Anterior cingulate cortex (tissue), 58 donors: ENCODE measurements at regions not wholly inside any gene's neighbourhood (a gene's known extent, or its start where the extent isn't known, plus 50 kb on each side); places are given as distances from the start of the nearest gene placed in this dataset.
"Not testable (repeated sequence)": the region's sequence is repeated elsewhere in the genome, so short reads cannot be mapped to it uniquely, and the experiment has no call there.

Experiments
- DNase-seq, 58 donors: peaks; one replicate each; lab custom pipeline; 2025; lab: John Stamatoyannopoulos, UW

GRCh38 chr13:54563286-54563685 lies 1534.7 kb downstream of the OLFM4 start:
- no peak for DNase-seq

- not testable (repeated sequence) for DNase-seq
Observed at GRCh38 chr13:54572037-54572436, 1543.4 kb downstream of the OLFM4 start.

GRCh38 chr13:54573186-54573585 lies 1544.6 kb downstream of the OLFM4 start:
- DNase-seq, result no peak

GRCh38 chr13:54574791-54575190 lies 1546.2 kb downstream of the OLFM4 start:
- no peak for DNase-seq

GRCh38 chr13:54591540-54591939 lies 1562.9 kb downstream of the OLFM4 start:
- DNase-seq, result no peak

GRCh38 chr13:54592201-54592600 lies 1563.6 kb downstream of the OLFM4 start:
- DNase-seq, result no peak

GRCh38 chr13:54593504-54593903 lies 1564.9 kb downstream of the OLFM4 start:
- DNase-seq, result no peak

- no peak for DNase-seq
Observed at GRCh38 chr13:54597540-54598088, 1569.0 kb downstream of the OLFM4 start.

GRCh38 chr13:54599413-54599812 lies 1570.8 kb downstream of the OLFM4 start:
- DNase-seq, result no peak

- DNase-seq, result no peak
Observed at GRCh38 chr13:54606944-54607343, 1578.3 kb downstream of the OLFM4 start.

GRCh38 chr13:54607421-54607820 lies 1578.8 kb downstream of the OLFM4 start:
- no peak for DNase-seq

- DNase-seq, result no peak
Observed at GRCh38 chr13:54611390-54611789, 1582.8 kb downstream of the OLFM4 start.

GRCh38 chr13:54614726-54615125 lies 1586.1 kb downstream of the OLFM4 start:
- no peak for DNase-seq

- not testable (repeated sequence) for DNase-seq
Observed at GRCh38 chr13:54626504-54626903, 1597.9 kb downstream of the OLFM4 start.

GRCh38 chr13:54627646-54628372 lies 1599.2 kb downstream of the OLFM4 start:
- no peak for DNase-seq

- no peak for DNase-seq
Observed at GRCh38 chr13:54628383-54628782, 1599.8 kb downstream of the OLFM4 start.

- no peak for DNase-seq
Observed at GRCh38 chr13:54633456-54633855, 1604.8 kb downstream of the OLFM4 start.

- DNase-seq, result no peak
Observed at GRCh38 chr13:54636231-54636630, 1607.6 kb downstream of the OLFM4 start.

- DNase-seq, result no peak
Observed at GRCh38 chr13:54637366-54637765, 1608.8 kb downstream of the OLFM4 start.

- no peak for DNase-seq
Observed at GRCh38 chr13:54640719-54641118, 1612.1 kb downstream of the OLFM4 start.

GRCh38 chr13:54643863-54644262 lies 1615.2 kb downstream of the OLFM4 start:
- DNase-seq, result no peak

- no peak for DNase-seq
Observed at GRCh38 chr13:54647275-54647674, 1618.7 kb downstream of the OLFM4 start.
